ENCODE measurements at regions not wholly inside any gene's neighbourhood (a gene's known extent, or its start where the extent isn't known, plus 50 kb on each side); places are given as distances from the start of the nearest gene placed in this dataset.

DNA sequence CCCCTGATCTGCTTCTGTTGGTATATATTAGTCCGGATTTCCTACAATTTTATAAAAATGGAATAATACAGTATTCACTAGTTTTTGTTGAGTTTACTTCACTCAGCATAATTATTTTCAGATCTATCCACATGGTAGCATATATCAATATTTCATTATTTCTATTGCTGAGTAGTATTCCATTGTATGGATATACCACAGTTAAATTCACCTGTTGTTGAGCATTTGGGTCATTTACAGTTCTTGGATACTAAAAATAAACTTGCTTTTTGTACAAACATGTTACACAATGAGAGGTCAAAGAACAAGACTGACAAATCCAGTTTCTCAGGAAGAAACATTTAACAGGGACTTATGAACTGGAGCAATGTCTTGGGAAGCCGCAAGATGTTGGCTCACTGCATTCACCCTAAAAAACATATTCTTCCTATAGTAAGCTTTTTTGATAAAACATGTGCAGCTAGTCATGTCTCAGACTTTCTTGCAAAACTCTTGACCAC is 126.9 kb upstream of the HS3ST2 start:
- TF ChIP-seq, protein P1, sequence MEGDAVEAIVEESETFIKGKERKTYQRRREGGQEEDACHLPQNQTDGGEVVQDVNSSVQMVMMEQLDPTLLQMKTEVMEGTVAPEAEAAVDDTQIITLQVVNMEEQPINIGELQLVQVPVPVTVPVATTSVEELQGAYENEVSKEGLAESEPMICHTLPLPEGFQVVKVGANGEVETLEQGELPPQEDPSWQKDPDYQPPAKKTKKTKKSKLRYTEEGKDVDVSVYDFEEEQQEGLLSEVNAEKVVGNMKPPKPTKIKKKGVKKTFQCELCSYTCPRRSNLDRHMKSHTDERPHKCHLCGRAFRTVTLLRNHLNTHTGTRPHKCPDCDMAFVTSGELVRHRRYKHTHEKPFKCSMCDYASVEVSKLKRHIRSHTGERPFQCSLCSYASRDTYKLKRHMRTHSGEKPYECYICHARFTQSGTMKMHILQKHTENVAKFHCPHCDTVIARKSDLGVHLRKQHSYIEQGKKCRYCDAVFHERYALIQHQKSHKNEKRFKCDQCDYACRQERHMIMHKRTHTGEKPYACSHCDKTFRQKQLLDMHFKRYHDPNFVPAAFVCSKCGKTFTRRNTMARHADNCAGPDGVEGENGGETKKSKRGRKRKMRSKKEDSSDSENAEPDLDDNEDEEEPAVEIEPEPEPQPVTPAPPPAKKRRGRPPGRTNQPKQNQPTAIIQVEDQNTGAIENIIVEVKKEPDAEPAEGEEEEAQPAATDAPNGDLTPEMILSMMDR (IDR thresholded peaks at IDR 0.05; ENCODE audit: low read depth, low read length) = no peak
- Histone ChIP-seq H3K4me1 (ENCODE audit: low read depth) (no peaks in the 10 kb centered on the region), H3K9me3 (ENCODE audit: low read depth) (no peaks in the 10 kb centered on the region), H3K36me3 (no peaks in the 10 kb centered on the region), H3K4me3 (no peak overlapping the region), H3K27me3 (no peaks in the 10 kb centered on the region), H3K27ac (no peak overlapping the region)
- no peak for DNase-seq (ENCODE audit: low read depth in 1 of 2, low spot score in 1 of 2)

DNA sequence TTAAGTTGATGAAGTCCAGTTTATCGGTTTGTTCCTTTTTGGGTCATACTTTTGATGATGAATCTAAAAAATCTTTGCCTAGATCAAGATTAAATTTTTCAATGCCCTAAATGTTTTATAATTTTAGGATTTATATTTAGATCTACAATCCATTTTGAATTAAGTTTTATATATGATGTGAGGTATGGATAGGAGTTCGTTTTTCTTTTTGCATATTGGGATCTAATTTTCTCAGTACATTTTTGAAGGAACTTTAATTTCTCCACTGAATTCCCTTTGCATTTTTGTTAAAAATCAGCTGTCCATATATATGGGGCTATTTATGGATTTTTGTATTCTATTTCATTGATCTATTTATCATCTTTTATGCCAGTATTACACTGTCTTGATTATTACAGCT is 125.5 kb upstream of the HS3ST2 start:
- DNase-seq (ENCODE audit: low read depth in 1 of 2, low spot score in 1 of 2) = no peak
- TF ChIP-seq, protein P1 (IDR thresholded peaks at IDR 0.05; ENCODE audit: low read depth, low read length) = no peak

DNA sequence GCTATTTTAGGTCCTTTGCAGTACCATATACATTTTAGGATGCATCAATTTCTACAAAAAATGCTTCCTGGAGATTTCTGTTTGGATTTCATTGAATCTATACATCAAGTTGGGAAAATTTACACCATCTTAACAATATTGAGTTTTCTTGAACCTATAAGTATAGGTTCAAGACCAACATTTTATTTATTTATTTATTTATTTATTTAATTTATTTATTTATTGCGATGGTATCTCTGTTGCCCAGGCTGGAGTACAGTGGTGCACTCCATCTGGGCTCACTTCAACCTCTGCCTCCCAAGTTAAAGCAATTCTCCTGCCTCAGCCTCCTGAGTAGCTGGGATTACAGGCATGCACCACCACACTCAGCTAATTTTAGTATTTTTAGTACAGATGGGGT is 125.0 kb upstream of the HS3ST2 start:
- no peaks in the 10 kb centered on the region for H3K4me1 ChIP-seq (ENCODE audit: low read depth)
- H3K9me3 ChIP-seq (ENCODE audit: low read depth) = no peaks in the 10 kb centered on the region
- H3K36me3 ChIP-seq = no peaks in the 10 kb centered on the region
- no peak for DNase-seq (ENCODE audit: low read depth in 1 of 2, low spot score in 1 of 2)
- no peaks in the 10 kb centered on the region for H3K27me3 ChIP-seq
- no peak overlapping the region for H3K4me3 ChIP-seq
- TF ChIP-seq, protein P1 (IDR thresholded peaks at IDR 0.05; ENCODE audit: low read depth, low read length) = no peak
- H3K27ac ChIP-seq = no peak overlapping the region

More for the DNA sequence above, 125.5 kb upstream of the HS3ST2 start:
- Histone ChIP-seq H3K36me3 (no peaks in the 10 kb centered on the region), H3K4me1 (ENCODE audit: low read depth) (no peaks in the 10 kb centered on the region), H3K9me3 (ENCODE audit: low read depth) (no peaks in the 10 kb centered on the region), H3K27ac (no peak overlapping the region), H3K27me3 (no peaks in the 10 kb centered on the region), H3K4me3 (no peak overlapping the region)

DNA sequence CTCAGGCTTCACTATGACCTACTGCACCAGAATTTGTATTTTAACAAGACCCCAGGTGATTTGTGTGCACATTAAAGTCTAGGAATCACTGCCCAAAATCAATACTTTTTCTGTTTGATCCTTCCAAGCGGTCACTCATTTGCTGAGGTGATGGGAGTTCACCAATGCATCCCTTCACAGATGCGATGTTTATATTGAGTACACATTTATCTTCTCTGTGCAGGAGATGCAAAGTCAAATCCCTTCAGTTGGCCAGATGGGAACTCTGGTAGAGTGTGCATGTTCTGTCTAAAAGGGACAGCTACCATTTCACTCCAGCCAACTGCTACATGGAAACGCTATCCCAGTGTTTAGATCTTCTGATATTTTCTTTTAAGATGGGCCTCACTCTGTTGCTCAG is 122.6 kb upstream of the HS3ST2 start:
- H3K27ac ChIP-seq = no peak overlapping the region
- H3K9me3 ChIP-seq (ENCODE audit: low read depth) = no peaks in the 10 kb centered on the region
- no peak for DNase-seq (ENCODE audit: low read depth in 1 of 2, low spot score in 1 of 2)
- no peaks in the 10 kb centered on the region for H3K4me1 ChIP-seq (ENCODE audit: low read depth)
- no peak overlapping the region for H3K4me3 ChIP-seq
- no peaks in the 10 kb centered on the region for H3K36me3 ChIP-seq
- no peaks in the 10 kb centered on the region for H3K27me3 ChIP-seq
- TF ChIP-seq, protein P1 (IDR thresholded peaks at IDR 0.05; ENCODE audit: low read depth, low read length) = no peak

DNA sequence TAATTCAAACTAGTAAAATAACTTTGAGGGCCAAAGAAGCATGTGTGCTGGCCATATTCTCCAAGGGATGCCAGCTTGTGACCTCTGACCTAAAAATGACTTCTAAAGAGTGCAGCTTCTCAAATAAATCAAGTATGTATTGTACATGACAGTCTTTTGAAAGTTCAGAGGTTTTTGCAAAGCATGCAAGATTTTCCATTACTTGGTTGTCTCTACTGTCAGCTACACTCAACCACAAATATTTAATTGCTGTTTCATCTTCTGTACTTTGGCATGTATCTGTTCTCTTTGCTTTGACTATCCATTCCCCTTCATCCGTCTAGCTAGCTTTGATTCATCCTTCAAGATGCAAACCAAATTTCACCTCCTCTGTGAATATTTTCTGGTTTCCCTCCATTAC is 121.9 kb upstream of the HS3ST2 start:
- Histone ChIP-seq H3K4me3 (no peak overlapping the region), H3K4me1 (ENCODE audit: low read depth) (no peaks in the 10 kb centered on the region), H3K9me3 (ENCODE audit: low read depth) (no peaks in the 10 kb centered on the region), H3K27me3 (no peaks in the 10 kb centered on the region), H3K27ac (no peak overlapping the region), H3K36me3 (no peaks in the 10 kb centered on the region)
- no peak for DNase-seq (ENCODE audit: low read depth in 1 of 2, low spot score in 1 of 2)
- TF ChIP-seq, protein P1 (IDR thresholded peaks at IDR 0.05; ENCODE audit: low read depth, low read length) = no peak

Data from cardiac muscle cell (in vitro differentiated cells and primary cell).